ENCODE measurements at regions not wholly inside any gene's neighbourhood (a gene's known extent, or its start where the extent isn't known, plus 50 kb on each side); places are given as distances from the start of the nearest gene placed in this dataset.

DNA sequence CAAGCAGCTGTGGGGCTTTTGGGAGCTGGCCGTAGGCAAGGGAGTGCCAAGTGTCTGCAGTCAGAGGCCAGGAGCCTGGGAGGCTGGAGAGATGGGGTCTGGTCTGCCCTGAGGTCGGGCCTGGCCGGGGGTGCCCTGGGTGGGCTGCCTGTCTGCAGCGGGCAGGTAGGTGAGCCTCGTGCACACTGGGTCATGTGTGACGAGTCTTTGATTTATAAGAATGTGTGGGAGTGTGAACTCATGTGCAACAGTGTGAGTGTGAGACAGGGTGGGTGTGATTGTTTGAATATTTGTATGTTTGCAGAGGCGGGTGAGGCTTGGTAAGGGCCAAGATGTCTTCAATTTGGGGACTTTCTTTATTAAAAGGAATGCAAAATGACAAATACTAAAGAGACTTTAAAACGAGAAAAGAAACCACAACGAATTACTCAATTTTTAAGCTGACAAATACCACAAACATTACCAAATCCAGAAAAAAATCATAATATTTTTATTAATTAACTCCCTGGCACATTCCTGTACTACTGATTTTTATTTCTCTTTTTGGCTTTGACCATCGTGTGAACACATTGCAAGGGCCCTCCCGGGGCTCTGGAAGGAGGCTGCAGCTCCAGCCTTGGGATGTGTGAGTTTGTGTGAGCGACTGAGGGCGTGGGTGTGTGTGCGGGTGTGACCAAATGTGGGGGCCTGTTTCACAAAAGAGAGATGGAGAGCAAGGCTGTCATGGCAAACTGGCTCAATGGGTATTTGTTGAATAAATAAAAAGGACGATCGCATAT lies 110.3 kb upstream of the WNT4 start:
- TF ChIP-seq FOXP2 (optimal IDR thresholded peaks at IDR 0.05; ENCODE audit: control extremely low read depth, extremely low read length, insufficient read depth) = no peak
- TF ChIP-seq POLR2AphosphoS5 (IDR thresholded peaks at IDR 0.05; ENCODE audit: borderline replicate concordance, low read depth, low read length) = no peak
- no peak for TF ChIP-seq EZH2 (IDR thresholded peaks at IDR 0.05)
- Histone ChIP-seq H3K27ac (no peak overlapping the region), H3K9me3 (ENCODE audit: low read depth, low read length) (no peaks in the 10 kb centered on the region), H3K4me3 (no peak overlapping the region), H3K36me3 (ENCODE audit: insufficient read depth, low read length) (no peaks in the 10 kb centered on the region), H3K9ac (ENCODE audit: insufficient read length) (no peak overlapping the region)
- DNase-seq (ENCODE audit: low read depth, low spot score) = no peak

DNA sequence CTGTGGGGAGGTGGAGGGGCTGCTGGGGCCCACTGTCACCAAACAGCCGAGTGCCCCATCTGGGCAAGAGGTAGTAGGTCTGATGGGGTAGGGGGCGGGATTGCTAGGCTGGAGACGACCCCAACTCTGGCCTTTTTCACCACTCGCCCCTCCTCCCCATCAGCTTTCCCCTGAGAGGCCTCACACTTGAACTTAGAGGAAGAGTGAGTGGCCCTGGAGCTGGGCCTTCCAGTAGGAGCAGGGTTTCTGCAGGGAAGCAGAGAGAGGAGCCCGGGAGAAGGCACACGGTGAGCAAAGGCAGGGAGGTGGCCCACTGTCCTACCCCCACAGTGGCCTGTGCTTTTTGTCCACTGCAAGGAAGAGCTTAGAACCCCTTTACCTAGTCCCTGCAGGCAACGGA lies 111.9 kb upstream of the WNT4 start:
- H3K27ac ChIP-seq = no peak overlapping the region

DNA sequence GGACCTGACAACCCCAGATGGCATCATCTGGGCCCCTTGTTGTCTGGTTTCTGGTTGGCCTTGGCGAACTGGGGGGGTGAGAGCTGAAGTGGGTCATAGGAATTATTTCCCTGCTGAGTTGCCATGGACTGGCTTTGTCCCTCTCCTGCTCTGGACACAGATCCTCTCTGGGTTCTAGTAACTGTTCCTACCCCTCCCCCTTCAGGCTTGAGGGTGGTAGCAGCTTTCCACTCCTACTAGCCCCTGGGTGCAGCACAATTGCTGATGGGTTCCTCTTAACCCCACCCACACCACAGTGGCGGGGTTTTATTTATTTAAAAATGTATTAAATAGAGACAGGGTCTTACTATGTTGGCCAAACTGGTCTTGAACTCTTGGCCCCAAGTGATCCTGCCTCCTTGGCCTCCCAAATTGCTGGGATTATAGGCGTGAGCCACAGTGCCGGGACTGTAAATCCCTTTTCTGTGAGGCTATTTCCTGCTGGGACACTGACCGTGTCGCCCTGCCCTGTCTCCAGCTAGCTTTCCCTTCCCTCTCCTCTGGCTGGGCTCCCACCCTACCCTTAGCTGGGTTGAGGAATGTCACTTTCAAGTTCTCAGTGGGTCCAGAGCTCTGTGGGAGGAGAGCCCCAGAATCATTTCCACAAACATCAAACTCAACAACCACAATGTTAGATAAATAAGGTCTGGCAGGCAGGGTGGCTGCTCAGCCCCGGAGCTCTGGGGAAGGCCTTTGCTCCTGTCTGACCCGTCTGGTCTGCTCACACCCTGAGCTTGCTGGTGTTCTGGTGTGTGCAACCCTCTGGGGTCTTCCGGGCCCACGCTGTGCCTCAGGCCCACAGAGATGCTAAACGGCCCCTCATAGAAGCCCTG lies 112.7 kb upstream of the WNT4 start:
- Histone ChIP-seq H3K9me3 (ENCODE audit: low read depth, low read length) (no peaks in the 10 kb centered on the region), H3K36me3 (ENCODE audit: insufficient read depth, low read length) (no peaks in the 10 kb centered on the region), H3K27ac (no peak overlapping the region), H3K9ac (ENCODE audit: insufficient read length) (no peak overlapping the region), H3K4me3 (no peak overlapping the region)
- TF ChIP-seq POLR2AphosphoS5 (IDR thresholded peaks at IDR 0.05; ENCODE audit: borderline replicate concordance, low read depth, low read length) = no peak
- TF ChIP-seq FOXP2 (optimal IDR thresholded peaks at IDR 0.05; ENCODE audit: control extremely low read depth, extremely low read length, insufficient read depth) = no peak
- TF ChIP-seq EZH2 (IDR thresholded peaks at IDR 0.05) = no peak
- DNase-seq (ENCODE audit: low read depth, low spot score) = no peak

More for the DNA sequence above, 111.9 kb upstream of the WNT4 start:
- Histone ChIP-seq H3K9me3 (ENCODE audit: low read depth, low read length) (no peaks in the 10 kb centered on the region), H3K4me3 (no peak overlapping the region), H3K36me3 (ENCODE audit: insufficient read depth, low read length) (no peaks in the 10 kb centered on the region), H3K9ac (ENCODE audit: insufficient read length) (no peak overlapping the region)
- TF ChIP-seq EZH2 (IDR thresholded peaks at IDR 0.05) = no peak
- no peak for TF ChIP-seq FOXP2 (optimal IDR thresholded peaks at IDR 0.05; ENCODE audit: control extremely low read depth, extremely low read length, insufficient read depth)
- no peak for TF ChIP-seq POLR2AphosphoS5 (IDR thresholded peaks at IDR 0.05; ENCODE audit: borderline replicate concordance, low read depth, low read length)
- no peak for DNase-seq (ENCODE audit: low read depth, low spot score)

DNA sequence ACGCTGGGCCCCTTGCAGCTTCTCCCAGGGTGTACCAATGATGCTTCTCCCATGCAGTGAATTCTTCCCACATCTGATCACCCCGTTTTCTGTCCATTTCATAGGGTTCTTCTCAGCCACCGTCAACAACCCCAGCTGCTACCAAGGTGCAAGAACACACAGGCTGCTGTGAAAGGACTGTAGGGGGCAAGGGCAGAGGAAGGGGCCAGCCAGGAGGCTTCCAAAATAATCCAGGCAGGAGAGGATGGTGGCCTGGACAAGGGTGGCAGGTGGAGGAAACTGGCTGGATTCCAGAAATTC lies 113.3 kb upstream of the WNT4 start:
- Histone ChIP-seq H3K9ac (ENCODE audit: insufficient read length) (no peak overlapping the region), H3K4me3 (no peak overlapping the region), H3K27ac (no peak overlapping the region), H3K9me3 (ENCODE audit: low read depth, low read length) (no peaks in the 10 kb centered on the region), H3K36me3 (ENCODE audit: insufficient read depth, low read length) (no peaks in the 10 kb centered on the region)
- no peak for DNase-seq (ENCODE audit: low read depth, low spot score)
- TF ChIP-seq FOXP2 (optimal IDR thresholded peaks at IDR 0.05; ENCODE audit: control extremely low read depth, extremely low read length, insufficient read depth) (no peak), POLR2AphosphoS5 (IDR thresholded peaks at IDR 0.05; ENCODE audit: borderline replicate concordance, low read depth, low read length) (no peak), EZH2 (IDR thresholded peaks at IDR 0.05) (no peak)

DNA sequence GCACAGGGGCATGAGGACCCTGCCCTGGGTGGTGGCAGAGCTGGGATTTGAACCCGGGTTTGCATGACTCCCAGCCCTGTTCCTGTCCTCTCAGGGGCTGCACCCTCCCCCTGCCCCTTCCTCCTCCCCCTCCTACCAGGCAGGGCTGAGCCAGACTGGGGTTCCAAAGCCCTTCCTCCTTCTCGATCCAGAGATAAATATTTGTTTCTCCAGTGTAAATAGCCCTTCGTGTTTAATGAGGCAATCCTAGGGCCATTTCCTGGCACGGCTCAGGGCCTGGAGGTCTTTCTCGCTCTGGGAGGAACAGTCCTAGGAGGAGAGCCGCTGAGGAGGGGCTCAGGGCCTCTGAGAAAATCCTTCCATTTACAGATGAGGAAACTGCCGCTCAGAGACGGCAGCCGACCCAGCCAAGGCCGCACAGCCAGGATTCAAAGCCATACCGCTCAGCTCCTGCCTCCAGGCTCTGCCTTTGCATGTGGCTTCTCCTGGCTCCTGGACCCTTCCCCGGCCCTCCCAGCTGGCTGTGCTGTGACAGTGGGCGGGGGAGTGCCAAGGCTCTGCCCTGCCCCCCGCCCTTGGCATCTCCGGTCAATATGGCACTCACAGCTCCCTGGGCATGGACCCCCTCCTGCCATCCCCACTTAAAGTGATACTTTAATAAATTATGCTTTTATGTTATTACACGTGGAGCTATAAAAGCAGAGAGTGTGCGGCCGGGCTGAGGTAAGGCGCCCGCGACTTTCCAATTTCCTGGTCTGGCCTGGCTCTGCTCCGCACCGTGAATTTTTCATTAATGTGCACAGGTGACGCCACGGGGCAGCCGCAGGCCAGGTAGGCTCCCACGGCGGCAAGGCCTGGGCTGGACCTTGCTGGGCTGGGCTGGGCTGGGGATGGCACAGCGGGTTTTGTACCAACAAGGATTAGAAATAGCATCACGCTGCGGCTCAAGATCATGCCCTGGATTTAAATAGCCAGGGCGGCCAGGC lies 114.7 kb upstream of the WNT4 start:
- Histone ChIP-seq H3K4me3 (no peak overlapping the region), H3K36me3 (ENCODE audit: insufficient read depth, low read length) (no peaks in the 10 kb centered on the region), H3K9ac (ENCODE audit: insufficient read length) (no peak overlapping the region), H3K27ac (no peak overlapping the region), H3K9me3 (ENCODE audit: low read depth, low read length) (no peaks in the 10 kb centered on the region)
- TF ChIP-seq POLR2AphosphoS5 (IDR thresholded peaks at IDR 0.05; ENCODE audit: borderline replicate concordance, low read depth, low read length) (no peak), EZH2 (IDR thresholded peaks at IDR 0.05) (no peak), FOXP2 (optimal IDR thresholded peaks at IDR 0.05; ENCODE audit: control extremely low read depth, extremely low read length, insufficient read depth) (no peak)
- no peak for DNase-seq (ENCODE audit: low read depth, low spot score)

DNA sequence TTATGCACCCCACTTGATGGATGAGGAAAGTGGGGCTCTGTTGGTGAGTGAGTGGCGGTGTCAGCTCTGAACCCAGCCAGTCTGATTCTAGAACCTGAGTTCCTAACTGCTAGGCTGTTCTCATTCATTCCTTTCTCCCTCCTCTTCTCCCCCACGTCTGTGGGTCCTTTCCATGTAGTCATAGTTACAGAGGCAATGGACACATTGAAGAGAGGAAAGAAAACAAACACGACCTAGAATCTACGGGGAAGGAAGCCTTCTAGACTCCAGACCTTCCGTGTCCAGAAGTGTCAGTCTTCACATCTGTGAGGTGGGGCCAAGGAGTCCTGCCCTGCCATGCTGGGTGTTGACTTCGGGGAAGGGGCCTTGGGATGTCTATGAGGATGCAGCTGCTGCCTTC lies 115.8 kb upstream of the WNT4 start:
- Histone ChIP-seq H3K36me3 (ENCODE audit: insufficient read depth, low read length) (no peaks in the 10 kb centered on the region), H3K4me3 (no peak overlapping the region), H3K9me3 (ENCODE audit: low read depth, low read length) (no peaks in the 10 kb centered on the region), H3K27ac (no peak overlapping the region), H3K9ac (ENCODE audit: insufficient read length) (no peak overlapping the region)
- no peak for TF ChIP-seq EZH2 (IDR thresholded peaks at IDR 0.05)
- no peak for DNase-seq (ENCODE audit: low read depth, low spot score)

DNA sequence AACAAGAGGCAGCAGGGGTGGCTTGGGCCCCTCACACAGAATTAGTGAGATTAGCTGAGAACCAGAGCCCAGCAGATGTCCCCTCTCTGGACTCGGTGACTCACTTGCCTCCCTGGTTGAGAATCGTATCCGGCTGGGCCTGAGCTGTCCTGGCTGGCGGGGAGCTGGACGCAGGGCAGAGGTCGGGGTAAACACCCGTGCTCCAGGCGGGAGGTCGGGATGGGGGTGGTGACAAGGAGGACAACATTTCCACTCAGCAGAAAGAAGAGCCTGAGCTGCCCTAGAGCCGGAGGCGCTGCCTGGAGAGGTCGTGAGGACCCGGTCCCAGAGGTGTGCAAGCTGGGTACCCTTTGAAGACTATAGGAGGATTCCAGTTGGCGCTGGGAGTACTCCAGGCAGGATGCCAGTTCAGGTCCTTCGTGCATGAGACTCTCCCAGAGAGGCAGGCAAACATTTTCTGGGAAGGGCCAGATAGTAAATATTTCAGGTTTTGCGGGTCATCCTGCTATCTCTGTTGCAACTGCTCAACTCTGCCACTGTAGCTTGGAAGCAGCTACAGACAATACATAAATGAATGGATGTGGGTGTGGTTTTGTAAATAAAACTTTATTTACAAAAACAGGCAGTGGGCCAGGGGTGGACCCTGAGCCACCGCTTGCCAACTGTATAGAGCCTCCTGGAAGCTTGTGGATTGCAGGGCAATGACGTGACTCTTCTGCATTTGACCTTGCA lies 116.8 kb upstream of the WNT4 start:
- Histone ChIP-seq H3K27ac (no peak overlapping the region), H3K9ac (ENCODE audit: insufficient read length) (no peak overlapping the region), H3K36me3 (ENCODE audit: insufficient read depth, low read length) (no peaks in the 10 kb centered on the region), H3K4me3 (no peak overlapping the region), H3K9me3 (ENCODE audit: low read depth, low read length) (no peaks in the 10 kb centered on the region)
- no peak for DNase-seq (ENCODE audit: low read depth, low spot score)
- no peak for TF ChIP-seq POLR2AphosphoS5 (IDR thresholded peaks at IDR 0.05; ENCODE audit: borderline replicate concordance, low read depth, low read length)
- no peak for TF ChIP-seq FOXP2 (optimal IDR thresholded peaks at IDR 0.05; ENCODE audit: control extremely low read depth, extremely low read length, insufficient read depth)
- no peak for TF ChIP-seq EZH2 (IDR thresholded peaks at IDR 0.05)
